Activated CD8-positive, alpha-beta T cell treated with anti-CD3 and anti-CD28 coated beads for 36 hours (primary cell): ENCODE measurements at regions not wholly inside any gene's neighbourhood (a gene's known extent, or its start where the extent isn't known, plus 50 kb on each side); places are given as distances from the start of the nearest gene placed in this dataset.

Experiments used
- ATAC-seq: fragments of 200-7000 bp; cut with Tn5 transposase; one replicate; pipeline ENCODE4 v1.10.0; 2021; ENCODE audit warnings: mild to moderate bottlenecking, moderate library complexity
- CTCF ChIA-PET: fragments of 350-600 bp; sonication (Branson Sonifier 250); formaldehyde crosslinking; loops from one replicate; lab custom pipeline; 2021; ENCODE audit warnings: antibody characterized with exemption; lab: Charles Lee
- POLR2A ChIA-PET: fragments of 350-600 bp; sonication (Branson Sonifier 250); formaldehyde crosslinking; loops from one replicate; lab custom pipeline; 2021; ENCODE audit warnings: antibody characterized with exemption; lab: Charles Lee
- DNase-seq: peaks from one replicate; pipeline ENCODE4 v3.0.0-alpha.2; 2020
- H3K27ac Mint-ChIP-seq: one replicate; pipeline ENCODE4 v1.8.0; 2021; ENCODE audit warnings: mild to moderate bottlenecking, mixed read lengths
- H3K27me3 Mint-ChIP-seq: one replicate; pipeline ENCODE4 v1.8.0; 2021; ENCODE audit warnings: mixed read lengths
- H3K36me3 Mint-ChIP-seq: one replicate; pipeline ENCODE4 v1.8.0; 2021; ENCODE audit warnings: low read depth, mixed read lengths
- H3K4me1 Mint-ChIP-seq: one replicate; pipeline ENCODE4 v1.8.0; 2021; ENCODE audit warnings: low read depth, mixed read lengths
- H3K4me3 Mint-ChIP-seq: one replicate; pipeline ENCODE4 v1.8.0; 2021; ENCODE audit warnings: mild to moderate bottlenecking, moderate library complexity, mixed read lengths
- H3K9me3 Mint-ChIP-seq: one replicate; pipeline ENCODE4 v1.8.0; 2021; ENCODE audit warnings: mixed read lengths
- CTCF ChIP-seq: fragments of 200-600 bp; IDR thresholded peaks from one replicate; pipeline ENCODE4 v1.8.0; 2022; ENCODE audit warnings: antibody characterized with exemption, mild to moderate bottlenecking
- intact Hi-C: fragments of 100-400 bp; cut with micrococcal nuclease; formaldehyde crosslinking; loops from one replicate; pipeline ENCODE4 v1.10.0; 2022

DNA sequence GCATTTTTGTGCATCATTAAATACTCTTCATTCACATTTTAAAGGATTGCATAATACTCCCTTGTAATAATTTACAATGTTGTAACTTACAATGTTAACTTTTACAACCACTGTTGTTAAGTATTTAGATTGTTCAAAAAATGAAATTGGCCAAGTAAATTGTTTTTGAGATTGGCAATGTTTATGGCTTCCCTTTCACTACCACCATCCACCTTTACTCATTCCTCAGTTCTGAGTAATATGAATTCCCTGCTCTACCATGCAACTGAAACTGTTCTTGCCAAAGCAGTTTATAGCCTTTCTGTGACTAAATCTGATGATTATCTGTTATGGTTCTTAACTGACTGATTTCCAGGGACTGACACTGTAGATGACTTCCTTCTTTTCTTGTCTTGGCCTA is 80.5 kb upstream of the TMEM106B start:
- Mint-ChIP-seq H3K4me3 (no peak overlapping the region), H3K27ac (no peak overlapping the region), H3K4me1 (peaks cover 11% of the 10 kb centered on the region), H3K9me3 (peaks cover 4% of the 10 kb centered on the region), H3K27me3 (no peaks in the 10 kb centered on the region), H3K36me3 (no peaks in the 10 kb centered on the region)
- intact Hi-C loops, result no loop called here
- DNase-seq (no peak), ATAC-seq (no peak)
- CTCF ChIA-PET, result no interaction called here
- TF ChIP-seq CTCF, result no peak
- POLR2A ChIA-PET, result no interaction called here

- H3K4me1 Mint-ChIP-seq, result peaks cover 11% of the 10 kb centered on the region
- no peak overlapping the region for H3K27ac Mint-ChIP-seq
- no peaks in the 10 kb centered on the region for H3K27me3 Mint-ChIP-seq
- no peaks in the 10 kb centered on the region for H3K36me3 Mint-ChIP-seq
- no peak for TF ChIP-seq CTCF
- no peak for DNase-seq
- H3K9me3 Mint-ChIP-seq, result peaks cover 4% of the 10 kb centered on the region
- intact Hi-C loops, result no loop called here
- ChIA-PET POLR2A (no interaction called here), CTCF (no interaction called here)
- H3K4me3 Mint-ChIP-seq, result no peak overlapping the region
- ATAC-seq, result no peak
Observed at GRCh38 chr7:12131122-12131521, 80.0 kb upstream of the TMEM106B start.

GRCh38 chr7:12133865-12134264 is 77.2 kb upstream of the TMEM106B start:
- intact Hi-C loops, result no loop called here
- ChIA-PET POLR2A (no interaction called here), CTCF (interaction anchor here (2.2 kb wide), 1 partner anchor 12 kb away, joined by 5 read pairs; no protein-coding TSS in a partner anchor)
- H3K4me1 Mint-ChIP-seq, result peaks cover 11% of the 10 kb centered on the region
- H3K36me3 Mint-ChIP-seq, result no peaks in the 10 kb centered on the region
- ATAC-seq (no peak), DNase-seq (no peak)
- no peak for TF ChIP-seq CTCF
- H3K27me3 Mint-ChIP-seq, result peaks cover 1% of the 10 kb centered on the region
- peaks cover 4% of the 10 kb centered on the region for H3K9me3 Mint-ChIP-seq
- H3K4me3 Mint-ChIP-seq, result no peak overlapping the region
- H3K27ac Mint-ChIP-seq, result no peak overlapping the region

GRCh38 chr7:12136523-12136922 is 74.6 kb upstream of the TMEM106B start:
- ATAC-seq, result no peak
- POLR2A ChIA-PET, result interaction anchor here (1.4 kb wide), 1 partner anchor 9 kb away, joined by 3 read pairs; no protein-coding TSS in a partner anchor
- TF ChIP-seq CTCF, result no peak
- intact Hi-C loops, result no loop called here
- no peak for DNase-seq
- Mint-ChIP-seq H3K27ac (no peak overlapping the region), H3K4me1 (peaks cover 1% of the 10 kb centered on the region), H3K27me3 (peaks cover 1% of the 10 kb centered on the region), H3K9me3 (peaks cover 4% of the 10 kb centered on the region), H3K4me3 (no peak overlapping the region), H3K36me3 (no peaks in the 10 kb centered on the region)
- CTCF ChIA-PET, result no interaction called here

GRCh38 chr7:12137283-12137682 is 73.8 kb upstream of the TMEM106B start:
- intact Hi-C loops, result no loop called here
- Mint-ChIP-seq H3K27ac (no peak overlapping the region), H3K27me3 (peaks cover 1% of the 10 kb centered on the region), H3K4me1 (no peaks in the 10 kb centered on the region), H3K4me3 (no peak overlapping the region), H3K36me3 (no peaks in the 10 kb centered on the region), H3K9me3 (peaks cover 4% of the 10 kb centered on the region)
- CTCF ChIA-PET, result no interaction called here
- TF ChIP-seq CTCF, result no peak
- ATAC-seq (no peak), DNase-seq (no peak)
- POLR2A ChIA-PET, result no interaction called here
